RWPE1 (cell line): ENCODE measurements at regions not wholly inside any gene's neighbourhood (a gene's known extent, or its start where the extent isn't known, plus 50 kb on each side); places are given as distances from the start of the nearest gene placed in this dataset.
"Not testable (repeated sequence)": the region's sequence is repeated elsewhere in the genome, so short reads cannot be mapped to it uniquely, and the experiment has no call there.

Experiments used
- CTCF ChIA-PET: fragments of 350-600 bp; sonication (Branson Sonifier 250); formaldehyde crosslinking; extraction: SDS; loops from one replicate; lab custom pipeline; 2021; lab: Yijun Ruan, JAX
- POLR2A ChIA-PET: fragments of 400-600 bp; formaldehyde crosslinking; extraction: SDS; loops from one replicate; lab custom pipeline; 2020; ENCODE audit warnings: antibody characterized with exemption; ENCODE audit not compliant: low non-redundant PET; lab: Yijun Ruan, JAX
- DNase-seq: peaks from one replicate; pipeline ENCODE4 v3.0.0; 2012; ENCODE audit warnings: low spot score
- H3K27ac ChIP-seq: fragments of 450-650 bp; 2 replicates; pipeline ENCODE4 v1.5.1; 2017
- CTCF ChIP-seq: fragments of 450-650 bp; conservative IDR thresholded peaks from 2 replicates; pipeline ENCODE4 v1.5.1; 2017; ENCODE audit warnings: low read depth, mild to moderate bottlenecking

- no peak for TF ChIP-seq CTCF
- H3K27ac ChIP-seq = no peak overlapping the region
- DNase-seq = no peak
- CTCF ChIA-PET = no interaction called here
- POLR2A ChIA-PET = no interaction called here
Measured at GRCh38 chr3:153373606-153374005, 211.6 kb downstream of the RAP2B start.

- H3K27ac ChIP-seq, DNase-seq, POLR2A ChIA-PET, CTCF ChIA-PET: not testable (repeated sequence)
Measured at GRCh38 chr3:153378366-153378765, 216.3 kb downstream of the RAP2B start.

- ChIA-PET CTCF (interaction anchor here (0.6 kb wide), 1 partner anchor 766 kb away, joined by 3 read pairs; no protein-coding TSS in a partner anchor), POLR2A (no interaction called here)
- no peak for DNase-seq
- no peak for TF ChIP-seq CTCF
- no peak overlapping the region for H3K27ac ChIP-seq
Measured at GRCh38 chr3:153379516-153379915, 217.5 kb downstream of the RAP2B start.

- DNase-seq = no peak
- no peak overlapping the region for H3K27ac ChIP-seq
- ChIA-PET CTCF (interaction anchor here (0.6 kb wide), 2 partner anchors 33 to 116 kb away, joined by 3 to 4 read pairs; no protein-coding TSS in a partner anchor), POLR2A (no interaction called here)
- no peak for TF ChIP-seq CTCF
Measured at GRCh38 chr3:153385343-153385742, 223.3 kb downstream of the RAP2B start.

GRCh38 chr3:153392363-153392762 is 230.3 kb downstream of the RAP2B start:
- no peak for TF ChIP-seq CTCF
- DNase-seq = no peak
- ChIA-PET CTCF (no interaction called here), POLR2A (no interaction called here)
- H3K27ac ChIP-seq = no peak overlapping the region

GRCh38 chr3:153394017-153394416 is 232.0 kb downstream of the RAP2B start:
- DNase-seq = no peak
- no peak overlapping the region for H3K27ac ChIP-seq
- POLR2A ChIA-PET = no interaction called here
- no peak for TF ChIP-seq CTCF
- CTCF ChIA-PET = no interaction called here

GRCh38 chr3:153396581-153396980 is 234.6 kb downstream of the RAP2B start:
- no peak overlapping the region for H3K27ac ChIP-seq
- DNase-seq = no peak
- TF ChIP-seq CTCF = no peak
- ChIA-PET CTCF (no interaction called here), POLR2A (no interaction called here)
